HCT116 (cell line): ENCODE measurements at regions not wholly inside any gene's neighbourhood (a gene's known extent, or its start where the extent isn't known, plus 50 kb on each side); places are given as distances from the start of the nearest gene placed in this dataset.
"Not testable (repeated sequence)": the region's sequence is repeated elsewhere in the genome, so short reads cannot be mapped to it uniquely, and the experiment has no call there.

Experiments used
- ATAC-seq: fragments of 200-7000 bp; cut with Tn5 transposase; 2 replicates; pipeline ENCODE4 v1.9.1; 2020; ENCODE audit warnings: mild to moderate bottlenecking, moderate library complexity
- BruUV-seq: library from RNA; stranded (reverse); fragments of 400-500 nt; replicated peaks from 2 replicates; lab custom pipeline; 2021; lab: Mats Ljungman, UMichigan
- CTCF ChIA-PET: fragments of 300-600 bp; sonication (Branson Sonifier 250); formaldehyde crosslinking; loops from one replicate; lab custom pipeline; 2021; ENCODE audit warnings: antibody characterized with exemption; lab: Charles Lee
- POLR2A ChIA-PET: fragments of 300-600, 350-600 bp; sonication (Branson Sonifier 250); formaldehyde crosslinking; loops from one replicate; lab custom pipeline; 2021; ENCODE audit warnings: antibody characterized with exemption; lab: Charles Lee
- RAD21 ChIA-PET, 2 experiments: fragments of 300-600 bp; sonication (Branson Sonifier 250); formaldehyde crosslinking; loops; one replicate each; lab custom pipeline; 2023; ENCODE audit warnings: low total read pairs in 2 of 2; ENCODE audit not compliant: uncharacterized antibody in 2 of 2, unreplicated experiment in 2 of 2, low non-redundant PET in 1 of 2; lab: Charles Lee
- DNase-seq: peaks from one replicate; pipeline ENCODE4 v3.0.0-alpha.2; 2010; ENCODE audit warnings: low read depth, low spot score
- H2AFZ ChIP-seq: fragments of 200-600 bp; shearing (Covaris generic), sonication (generic); 2 replicates; pipeline ENCODE4 v1.6.1; 2017; ENCODE audit warnings: low read depth, mixed run types, mixed read lengths, antibody characterized with exemption, low read length; ENCODE audit not compliant: poor library complexity, severe bottlenecking
- H3K27ac ChIP-seq: 2 replicates; pipeline ENCODE4 v1.5.1; 2012; ENCODE audit warnings: low read depth, low read length
- H3K27me3 ChIP-seq: fragments of 200-600 bp; sonication (generic); 2 replicates; pipeline ENCODE4 v1.6.1; 2016; ENCODE audit warnings: mixed run types, low read length, mixed read lengths; ENCODE audit not compliant: insufficient read depth
- H3K36me3 ChIP-seq, 2 experiments: fragments of 200-500 bp in 1 of 2; fragments of 200-600 bp in 1 of 2; sonication (Bioruptor generic) in 1 of 2; sonication (generic) in 1 of 2; 2 replicates each; pipeline versions ENCODE4 v1.5.1 to v1.6.1; 2014 to 2016; ENCODE audit warnings: low read length in 2 of 2, inconsistent platforms in 1 of 2, mixed read lengths in 1 of 2, mixed run types in 1 of 2; ENCODE audit not compliant: insufficient read depth in 2 of 2, control insufficient read depth in 1 of 2
- H3K4me1 ChIP-seq, 2 experiments: fragments of 200-600 bp in 1 of 2; sonication (generic) in 1 of 2; 2 replicates each; pipeline versions ENCODE4 v1.5.1 to v1.6.1; 2012 to 2017; ENCODE audit warnings: low read length in 2 of 2, inconsistent platforms in 1 of 2, mild to moderate bottlenecking in 1 of 2, mixed read lengths in 1 of 2, mixed run types in 1 of 2, moderate library complexity in 1 of 2; ENCODE audit not compliant: insufficient read depth in 2 of 2, control insufficient read depth in 1 of 2
- H3K4me2 ChIP-seq: fragments of 200-600 bp; sonication (generic); 2 replicates; pipeline ENCODE4 v1.6.1; 2017; ENCODE audit warnings: mixed run types, low read length, mixed read lengths
- H3K4me3 ChIP-seq, 2 experiments: fragments of 200-600 bp in 1 of 2; sonication (generic) in 1 of 2; replicated peaks in 1 of 2; 2 replicates each; pipeline ENCODE4 v1.5.1; 2011 to 2016; ENCODE audit warnings: low read length in 2 of 2, control low read depth in 1 of 2, low read depth in 1 of 2, mild to moderate bottlenecking in 1 of 2, mixed read lengths in 1 of 2, mixed run types in 1 of 2
- H3K79me2 ChIP-seq: fragments of 200-600 bp; sonication (generic); 2 replicates; pipeline ENCODE4 v1.6.1; 2017; ENCODE audit warnings: mild to moderate bottlenecking, mixed run types, low read length, moderate library complexity, mixed read lengths; ENCODE audit not compliant: insufficient read depth
- H3K9ac ChIP-seq: fragments of 200-600 bp; sonication (generic); 2 replicates; pipeline ENCODE4 v1.6.1; 2016; ENCODE audit warnings: low read length, mixed read lengths
- H3K9me2 ChIP-seq: fragments of 200-600 bp; sonication (generic), shearing (Covaris generic); 2 replicates; pipeline ENCODE4 v1.6.1; 2017; ENCODE audit warnings: mixed run types, mild to moderate bottlenecking, moderate library complexity; ENCODE audit not compliant: insufficient read depth
- H3K9me3 ChIP-seq, 2 experiments: fragments of 200-500 bp in 1 of 2; fragments of 200-600 bp in 1 of 2; sonication (Bioruptor generic) in 1 of 2; sonication (generic) in 1 of 2; 2 replicates each; pipeline ENCODE4 v1.6.1; 2014 to 2017; ENCODE audit warnings: low read length in 2 of 2, mixed read lengths in 2 of 2, inconsistent platforms in 1 of 2, low read depth in 1 of 2, mild to moderate bottlenecking in 1 of 2, mixed run types in 1 of 2, moderate library complexity in 1 of 2; ENCODE audit not compliant: control insufficient read depth in 1 of 2, insufficient read depth in 1 of 2
- H4K20me1 ChIP-seq: fragments of 200-600 bp; sonication (generic), shearing (Covaris generic); 2 replicates; pipeline ENCODE4 v1.6.1; 2017; ENCODE audit warnings: mixed run types, mild to moderate bottlenecking, moderate library complexity; ENCODE audit not compliant: insufficient read depth
- CBX3 ChIP-seq: IDR thresholded peaks from 2 replicates; pipeline ENCODE4 v1.6.1; 2012; ENCODE audit warnings: low read depth
- CEBPB ChIP-seq: IDR thresholded peaks from 2 replicates; pipeline ENCODE4 v1.6.1; 2012; ENCODE audit warnings: low read depth
- EGR1 ChIP-seq: IDR thresholded peaks from 2 replicates; pipeline ENCODE4 v1.6.1; 2012; ENCODE audit warnings: low read depth
- ELF1 ChIP-seq: IDR thresholded peaks from 2 replicates; pipeline ENCODE4 v1.6.1; 2012; ENCODE audit warnings: low read depth, borderline replicate concordance
- EZH2phosphoT487 ChIP-seq: fragments of 200-600 bp; IDR thresholded peaks from 2 replicates; pipeline ENCODE4 v1.6.1; 2018; ENCODE audit warnings: antibody characterized with exemption, borderline replicate concordance
- JUND ChIP-seq: IDR thresholded peaks from 2 replicates; pipeline ENCODE4 v1.6.1; 2012
- POLR2A ChIP-seq: IDR thresholded peaks from 2 replicates; pipeline ENCODE4 v1.7.0; 2011; ENCODE audit warnings: borderline replicate concordance; ENCODE audit not compliant: insufficient read depth, insufficient read length; ENCODE audit errors: extremely low read depth
- RAD21 ChIP-seq: IDR thresholded peaks from 2 replicates; pipeline ENCODE4 v1.6.1; 2012; ENCODE audit warnings: low read depth, mild to moderate bottlenecking
- SIN3A ChIP-seq: IDR thresholded peaks from 2 replicates; pipeline ENCODE4 v1.6.1; 2012; ENCODE audit warnings: low read depth
- TCF7L2 ChIP-seq: IDR thresholded peaks from 2 replicates; pipeline ENCODE4 v1.7.0; 2011; ENCODE audit warnings: borderline replicate concordance, inconsistent platforms; ENCODE audit not compliant: insufficient read depth, insufficient read length; ENCODE audit errors: extremely low read depth
- YY1 ChIP-seq: IDR thresholded peaks from 2 replicates; pipeline ENCODE4 v1.6.1; 2011; ENCODE audit warnings: low read length, low read depth, moderate library complexity, mild to moderate bottlenecking; ENCODE audit not compliant: insufficient replicate concordance; ENCODE audit errors: extremely low read depth
- ZNF274 ChIP-seq: fragments of 200-500 bp; sonication (Bioruptor generic); IDR thresholded peaks from 2 replicates; pipeline ENCODE4 v1.6.1; 2014; ENCODE audit warnings: mild to moderate bottlenecking, low read depth, low read length, inconsistent platforms
- intact Hi-C: fragments of 100-400 bp; cut with micrococcal nuclease; formaldehyde crosslinking; loops from 2 replicates; pipeline ENCODE4 v1.10.0; 2022
- TF ChIP-seq, protein P1 (sequence below): IDR thresholded peaks from 2 replicates; pipeline ENCODE4 v1.6.1; 2012

DNA sequence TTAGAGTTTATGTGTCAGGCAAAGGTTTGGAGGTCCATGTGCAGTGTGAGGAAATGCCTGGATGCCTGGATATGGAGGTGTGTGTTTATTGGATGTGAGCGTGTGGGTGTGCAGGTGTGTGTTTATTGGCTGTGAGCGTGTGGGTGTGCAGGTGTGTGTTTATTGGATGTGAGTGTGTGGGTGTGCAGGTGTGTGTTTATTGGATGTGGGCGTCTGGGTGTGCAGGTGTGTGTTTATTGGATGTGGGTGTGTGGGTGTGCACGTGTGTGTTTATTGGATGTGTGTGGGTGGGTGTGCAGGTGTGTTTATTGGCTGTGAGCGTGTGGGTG, 79.3 kb downstream of the SLC2A10 start:
- H3K4me1 ChIP-seq, H3K36me3 ChIP-seq, H3K9me3 ChIP-seq, H3K9ac ChIP-seq, H3K4me2 ChIP-seq, H3K79me2 ChIP-seq, POLR2A ChIA-PET, H2AFZ ChIP-seq, DNase-seq, ATAC-seq, RAD21 ChIA-PET, CTCF ChIA-PET, H4K20me1 ChIP-seq, H3K9me2 ChIP-seq, intact Hi-C loops, H3K4me3 ChIP-seq, H3K27ac ChIP-seq, BruUV-seq: not testable (repeated sequence)
- H3K27me3 ChIP-seq, result peaks cover 14% of the 10 kb centered on the region; the same call in 1 of the 2 replicates

DNA sequence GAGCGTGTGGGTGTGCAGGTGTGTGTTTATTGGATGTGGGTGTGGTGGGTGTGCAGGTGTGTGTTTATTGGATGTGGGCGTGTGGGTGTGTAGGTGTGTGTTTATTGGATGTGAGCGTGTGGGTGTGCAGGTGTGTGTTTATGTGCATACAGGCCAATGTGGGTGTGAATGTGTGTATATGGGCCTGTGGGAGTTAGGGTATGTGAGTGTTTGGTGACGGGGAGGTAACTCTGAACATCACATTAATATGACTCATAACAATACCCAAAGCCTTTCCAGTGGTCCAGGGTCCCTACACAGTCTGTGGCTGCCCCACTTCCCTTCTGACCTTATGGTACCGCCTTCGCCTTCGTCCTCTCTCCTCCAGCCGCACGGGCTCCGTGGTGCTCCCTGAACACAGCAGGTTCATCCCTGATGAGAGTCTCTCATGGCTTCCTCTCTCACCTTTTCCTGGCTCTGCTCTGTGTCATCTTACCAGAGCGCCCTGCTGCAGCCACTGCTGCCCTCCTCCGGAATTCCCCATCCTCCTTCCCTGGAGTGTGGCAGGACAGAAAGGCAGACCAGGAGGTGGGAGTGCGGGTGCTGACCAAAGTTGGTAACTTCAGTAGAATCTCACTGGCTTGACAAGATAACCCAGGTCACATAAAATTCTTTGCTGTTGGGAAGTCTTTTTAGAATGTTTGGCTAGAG, 80.0 kb downstream of the SLC2A10 start:
- ChIA-PET CTCF (no interaction called here), POLR2A (no interaction called here), RAD21 (no interaction called here)
- H3K27me3 ChIP-seq, result peaks cover 21% of the 10 kb centered on the region; the same call in 1 of the 2 replicates
- no peaks in the 10 kb centered on the region for H3K9me2 ChIP-seq
- TF ChIP-seq CEBPB, result no peak
- no peak for TF ChIP-seq ELF1
- TF ChIP-seq JUND, result no peak
- no peak for TF ChIP-seq RAD21
- TF ChIP-seq TCF7L2, result no peak
- TF ChIP-seq CBX3, result no peak
- no peak for TF ChIP-seq SIN3A
- TF ChIP-seq, protein P1, sequence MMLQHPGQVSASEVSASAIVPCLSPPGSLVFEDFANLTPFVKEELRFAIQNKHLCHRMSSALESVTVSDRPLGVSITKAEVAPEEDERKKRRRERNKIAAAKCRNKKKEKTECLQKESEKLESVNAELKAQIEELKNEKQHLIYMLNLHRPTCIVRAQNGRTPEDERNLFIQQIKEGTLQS, result no peak
- TF ChIP-seq POLR2A, result no peak
- TF ChIP-seq YY1, result no peak
- TF ChIP-seq EGR1, result no peak
- no peak for TF ChIP-seq EZH2phosphoT487
- TF ChIP-seq ZNF274, result no peak
- H3K4me3 ChIP-seq, result no peak overlapping the region
- no peak overlapping the region for H3K27ac ChIP-seq
- no peaks in the 10 kb centered on the region for H3K79me2 ChIP-seq
- no peaks in the 10 kb centered on the region for H4K20me1 ChIP-seq
- no peaks in the 10 kb centered on the region for H3K9me3 ChIP-seq
- intact Hi-C loops, result no loop called here
- BruUV-seq, result no TSS peak
- ATAC-seq (no peak), DNase-seq (no peak)
- H3K36me3 ChIP-seq, result no peaks in the 10 kb centered on the region
- H3K9ac ChIP-seq, result no peak overlapping the region
- H3K4me1 ChIP-seq, result peaks cover 0 to 5% of the 10 kb centered on the region in 2 experiments; a peak in 1 of 4 replicates
- no peak overlapping the region for H3K4me2 ChIP-seq
- no peak overlapping the region for H2AFZ ChIP-seq
